IMR-90 (cell line): ENCODE measurements at regions not wholly inside any gene's neighbourhood (a gene's known extent, or its start where the extent isn't known, plus 50 kb on each side); places are given as distances from the start of the nearest gene placed in this dataset.

Experiments used
- ATAC-seq: fragments of 200-7000 bp; cut with Tn5 transposase; 2 replicates; pipeline ENCODE4 v1.9.1; 2020; ENCODE audit warnings: low read depth, mild to moderate bottlenecking, moderate library complexity
- BruUV-seq: library from RNA; stranded (reverse); fragments of 400-500 nt; replicated peaks from 2 replicates; lab custom pipeline; 2021; lab: Mats Ljungman, UMichigan
- CTCF ChIA-PET: fragments of 300-600 bp; formaldehyde crosslinking; extraction: SDS; loops from one replicate; lab custom pipeline; 2021; ENCODE audit warnings: antibody characterized with exemption; lab: Yijun Ruan, JAX
- POLR2A ChIA-PET: fragments of 300-600 bp; sonication (Branson Sonifier 250); formaldehyde crosslinking; loops from one replicate; lab custom pipeline; 2022; ENCODE audit warnings: antibody characterized with exemption; ENCODE audit not compliant: unreplicated experiment; lab: Charles Lee
- DNase-seq: peaks from one replicate; pipeline ENCODE4 v3.0.0; 2013
- H2AFZ ChIP-seq: replicated peaks from 2 replicates; pipeline ENCODE3; 2013; ENCODE audit warnings: low read length, mild to moderate bottlenecking; ENCODE audit not compliant: poor library complexity
- H2AK5ac ChIP-seq: 2 replicates; pipeline ENCODE4 v1.6.1; 2013; ENCODE audit warnings: low read depth, low read length, inconsistent platforms
- H2AK9ac ChIP-seq: replicated peaks from 2 replicates; pipeline ENCODE3; 2013; ENCODE audit warnings: mild to moderate bottlenecking, low read depth, low read length, moderate library complexity; ENCODE audit not compliant: poor library complexity
- H2BK120ac ChIP-seq: 2 replicates; pipeline ENCODE4 v1.6.1; 2013; ENCODE audit warnings: low read depth, low read length, inconsistent platforms
- H2BK15ac ChIP-seq: 3 replicates; pipeline ENCODE4 v1.6.1; 2013; ENCODE audit warnings: low read depth, low read length, inconsistent platforms
- H2BK20ac ChIP-seq: 2 replicates; pipeline ENCODE4 v1.6.1; 2013; ENCODE audit warnings: low read depth, mild to moderate bottlenecking, inconsistent platforms, low read length, moderate library complexity
- H2BK5ac ChIP-seq: 2 replicates; pipeline ENCODE4 v1.6.1; 2013; ENCODE audit warnings: mild to moderate bottlenecking, low read depth, low read length, inconsistent platforms; ENCODE audit not compliant: poor library complexity, severe bottlenecking
- H3K14ac ChIP-seq: replicated peaks from 2 replicates; pipeline ENCODE4 v1.6.1; 2013; ENCODE audit warnings: low read depth, low read length, inconsistent platforms
- H3K18ac ChIP-seq: 2 replicates; pipeline ENCODE4 v1.6.1; 2013; ENCODE audit warnings: low read depth, low read length, control low read depth
- H3K23ac ChIP-seq: 2 replicates; pipeline ENCODE4 v1.6.1; 2013; ENCODE audit warnings: low read depth, low read length, inconsistent platforms
- H3K27ac ChIP-seq: 2 replicates; pipeline ENCODE4 v1.5.1; 2013; ENCODE audit warnings: mild to moderate bottlenecking, control low read depth, low read length; ENCODE audit not compliant: insufficient read depth
- H3K27me3 ChIP-seq: 2 replicates; pipeline ENCODE4 v1.6.1; 2013; ENCODE audit warnings: low read length; ENCODE audit not compliant: control insufficient read depth, insufficient read depth
- H3K36me3 ChIP-seq: 2 replicates; pipeline ENCODE4 v1.6.1; 2013; ENCODE audit warnings: low read length, mixed read lengths; ENCODE audit not compliant: control insufficient read depth, insufficient read depth
- H3K4ac ChIP-seq: 2 replicates; pipeline ENCODE4 v1.6.1; 2013; ENCODE audit warnings: low read depth, low read length, inconsistent platforms
- H3K4me1 ChIP-seq: 2 replicates; pipeline ENCODE4 v1.6.1; 2013; ENCODE audit warnings: low read length, mixed read lengths; ENCODE audit not compliant: control insufficient read depth, insufficient read depth
- H3K4me2 ChIP-seq: 2 replicates; pipeline ENCODE4 v1.6.1; 2013; ENCODE audit warnings: low read depth, mild to moderate bottlenecking, control low read depth, low read length, moderate library complexity
- H3K4me3 ChIP-seq: 2 replicates; pipeline ENCODE4 v1.5.1; 2013; ENCODE audit warnings: low read depth, mild to moderate bottlenecking, control low read depth, low read length, moderate library complexity; ENCODE audit not compliant: insufficient read depth
- H3K56ac ChIP-seq: 2 replicates; pipeline ENCODE4 v1.6.1; 2013; ENCODE audit warnings: low read length, inconsistent platforms; ENCODE audit not compliant: insufficient read depth; ENCODE audit errors: extremely low read depth
- H3K79me1 ChIP-seq, 2 experiments: 2 replicates each; pipeline ENCODE4 v1.6.1; 2013; ENCODE audit warnings: low read length in 2 of 2, inconsistent platforms in 1 of 2, low read depth in 1 of 2
- H3K9ac ChIP-seq: 2 replicates; pipeline ENCODE4 v1.6.1; 2013; ENCODE audit warnings: low read depth, low read length, control low read depth
- H3K9me1 ChIP-seq: 2 replicates; pipeline ENCODE4 v1.6.1; 2013; ENCODE audit warnings: low read length, inconsistent platforms; ENCODE audit not compliant: insufficient read depth
- H3K9me3 ChIP-seq: 2 replicates; pipeline ENCODE4 v1.6.1; 2013; ENCODE audit warnings: low read length; ENCODE audit not compliant: control insufficient read depth, insufficient read depth
- H4K20me1 ChIP-seq: 2 replicates; pipeline ENCODE4 v1.6.1; 2013; ENCODE audit warnings: low read length, inconsistent platforms; ENCODE audit not compliant: insufficient read depth
- H4K5ac ChIP-seq: 2 replicates; pipeline ENCODE4 v1.6.1; 2013; ENCODE audit warnings: mild to moderate bottlenecking, low read depth, low read length, control low read depth
- H4K8ac ChIP-seq, 2 experiments: 2 replicates each; pipeline ENCODE4 v1.6.1; 2013; ENCODE audit warnings: low read depth in 2 of 2, low read length in 2 of 2, control low read depth in 1 of 2, inconsistent platforms in 1 of 2
- H4K91ac ChIP-seq: 2 replicates; pipeline ENCODE4 v1.6.1; 2013; ENCODE audit warnings: low read depth, low read length, inconsistent platforms; ENCODE audit not compliant: insufficient read depth
- BHLHE40 ChIP-seq: fragments of 150-350 bp; IDR thresholded peaks from 2 replicates; pipeline ENCODE4 v1.6.1; 2016; ENCODE audit warnings: mild to moderate bottlenecking, low read depth, low read length
- CEBPB ChIP-seq: IDR thresholded peaks from 2 replicates; pipeline ENCODE4 v1.6.1; 2012; ENCODE audit warnings: low read depth, low read length, improper control_type of control experiment
- WGBS, 2 experiments: methylation state at CpG; one replicate each; pipeline versions ENCODE4 v1.1.5 to v1.1.7; 2013; ENCODE audit warnings: missing lambda C conversion rate in 2 of 2; ENCODE audit not compliant: insufficient read length in 1 of 2; ENCODE audit errors: extremely low coverage in 2 of 2; 5-methylcytosine and 5-hydroxymethylcytosine counted together
- dilution Hi-C: fragments of 300-500 bp; cut with HindIII; formaldehyde crosslinking; loops from one replicate; pipeline ENCODE4 v1.14.3; 2018; ENCODE audit warnings: low sequenced_read_pairs; ENCODE audit not compliant: unreplicated experiment
- in situ Hi-C: fragments of 300-500 bp; cut with MboI; formaldehyde crosslinking; loops from 3 replicates; pipeline ENCODE4 v1.14.3; 2019; ENCODE audit warnings: low sequenced_read_pairs, inconsistent platforms, mixed read lengths
- intact Hi-C: fragments of 100-400 bp; cut with micrococcal nuclease; formaldehyde crosslinking; loops from 2 replicates; pipeline ENCODE4 v1.10.0; 2022
- TF ChIP-seq, protein P1 (sequence below): fragments of 150-350 bp; IDR thresholded peaks from 2 replicates; pipeline ENCODE4 v1.6.1; 2017; ENCODE audit warnings: mild to moderate bottlenecking, antibody characterized with exemption, low read length, low read depth

DNA sequence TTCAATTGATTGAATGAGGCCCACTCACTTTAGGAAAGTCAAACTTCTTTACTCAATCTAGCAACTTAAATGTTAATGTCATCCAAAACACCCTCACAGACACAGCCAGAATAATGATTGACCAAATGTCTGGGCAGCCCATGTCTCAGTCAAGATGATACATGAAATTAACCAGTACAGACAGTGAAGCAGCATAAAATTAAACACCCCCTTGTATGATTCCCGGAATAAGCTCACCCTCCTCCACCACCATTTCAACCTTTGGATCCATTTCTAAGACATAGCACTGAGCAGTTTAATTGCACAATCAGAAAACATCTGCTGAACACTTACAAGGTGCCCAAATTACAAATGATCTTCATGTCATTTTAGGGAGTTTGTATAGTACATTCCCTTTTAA, 570.7 kb upstream of the ID2 start:
- Histone ChIP-seq H4K8ac (no peak overlapping the region), H3K27me3 (peaks cover 10% of the 10 kb centered on the region), H3K18ac (no peak overlapping the region), H3K4ac (no peak overlapping the region), H3K9ac (no peak overlapping the region), H4K91ac (no peak overlapping the region), H3K56ac (no peak overlapping the region), H4K5ac (no peak overlapping the region), H2AK5ac (no peak overlapping the region), H3K4me1 (no peaks in the 10 kb centered on the region), H3K23ac (no peak overlapping the region), H3K79me1 (no peaks in the 10 kb centered on the region), H3K36me3 (no peaks in the 10 kb centered on the region), H2BK15ac (no peak overlapping the region), H3K9me1 (no peaks in the 10 kb centered on the region), H2AK9ac (no peak overlapping the region), H2BK120ac (no peak overlapping the region), H3K9me3 (peaks cover 3% of the 10 kb centered on the region), H3K4me3 (no peak overlapping the region), H2BK5ac (no peak overlapping the region), H3K27ac (no peak overlapping the region), H3K14ac (no peak overlapping the region), H2BK20ac (no peak overlapping the region), H4K20me1 (no peaks in the 10 kb centered on the region), H2AFZ (no peak overlapping the region), H3K4me2 (no peak overlapping the region)
- TF ChIP-seq CEBPB (peak; percentile 32; the same call in 1 of the 2 replicates), BHLHE40 (no peak)
- TF ChIP-seq, protein P1, sequence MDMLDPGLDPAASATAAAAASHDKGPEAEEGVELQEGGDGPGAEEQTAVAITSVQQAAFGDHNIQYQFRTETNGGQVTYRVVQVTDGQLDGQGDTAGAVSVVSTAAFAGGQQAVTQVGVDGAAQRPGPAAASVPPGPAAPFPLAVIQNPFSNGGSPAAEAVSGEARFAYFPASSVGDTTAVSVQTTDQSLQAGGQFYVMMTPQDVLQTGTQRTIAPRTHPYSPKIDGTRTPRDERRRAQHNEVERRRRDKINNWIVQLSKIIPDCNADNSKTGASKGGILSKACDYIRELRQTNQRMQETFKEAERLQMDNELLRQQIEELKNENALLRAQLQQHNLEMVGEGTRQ, result no peak
- in situ Hi-C loops, result no loop called here
- intact Hi-C loops, result no loop called here
- ChIA-PET POLR2A (no interaction called here), CTCF (interaction anchor here (0.5 kb wide), 1 partner anchor 569 kb away, joined by 5 read pairs; no protein-coding TSS in a partner anchor)
- BruUV-seq, result no TSS peak
- no peak for DNase-seq
- no CpG with 5 or more reads among the region's 1 CpG for WGBS, 2 experiments
- dilution Hi-C loops, result no loop called here
- no peak for ATAC-seq
